ENCODE measurements at regions not wholly inside any gene's neighbourhood (a gene's known extent, or its start where the extent isn't known, plus 50 kb on each side); places are given as distances from the start of the nearest gene placed in this dataset.

DNA sequence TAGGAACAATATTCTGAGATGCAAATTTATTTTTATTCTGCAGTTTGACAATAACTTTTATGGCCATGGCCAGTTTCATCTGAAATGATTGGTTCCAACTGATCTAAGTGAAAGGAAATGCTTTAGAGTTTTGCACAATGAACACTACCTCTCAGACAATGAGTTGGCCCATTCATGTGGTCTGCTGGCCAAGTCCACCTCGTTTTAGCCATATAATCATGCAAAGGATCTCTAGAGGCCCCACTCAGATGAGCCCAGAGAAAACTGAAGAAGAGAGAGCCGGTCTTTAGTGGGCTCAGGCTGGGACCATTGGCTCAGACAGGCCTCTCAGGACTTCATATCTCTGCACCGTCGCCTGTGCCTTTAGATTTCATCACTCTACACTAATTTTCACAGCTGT is 254.7 kb downstream of the MREG start:
- Histone ChIP-seq H3K4me2 (ENCODE audit: low read depth, low read length) (no peak overlapping the region), H3K4me1 (ENCODE audit: insufficient read depth, low read length) (peaks cover 7% of the 10 kb centered on the region), H2AFZ (ENCODE audit: low read length) (no peak overlapping the region), H4K20me1 (ENCODE audit: insufficient read depth, low read length) (no peaks in the 10 kb centered on the region), H3K9ac (ENCODE audit: insufficient read depth, low read depth, low read length) (no peak overlapping the region), H3K27me3 (ENCODE audit: control insufficient read depth in 1 of 2, insufficient read depth in 2 of 2, low read length in 2 of 2) (no peaks in the 10 kb centered on the region), H3K79me2 (ENCODE audit: insufficient read depth, low read length) (no peaks in the 10 kb centered on the region), H3K4me3 (replicated peaks in 1 of 3; ENCODE audit: insufficient read depth in 1 of 3, low read depth in 2 of 3, low read length in 3 of 3) (no peak overlapping the region), H3K9me3 (ENCODE audit: low read length) (no peaks in the 10 kb centered on the region), H3K36me3 (replicated peaks in 1 of 2; ENCODE audit: control insufficient read depth in 1 of 2, insufficient read depth in 2 of 2, low read length in 2 of 2) (no peaks in the 10 kb centered on the region), H3K27ac (ENCODE audit: extremely low read length, insufficient read depth, low read length) (no peak overlapping the region)
- WGBS (ENCODE audit: low lambda C conversion rate) = 92% methylated on average over 4 of the region's 4 CpGs
- TF ChIP-seq ZNF878 (CRISPR knock-in tag; IDR thresholded peaks at IDR 0.05) (no peak), ZNF747 (CRISPR knock-in tag; IDR thresholded peaks at IDR 0.05; ENCODE audit: borderline replicate concordance) (no peak), CBFB (CRISPR knock-in tag; IDR thresholded peaks at IDR 0.05) (no peak), ZBTB20 (CRISPR knock-in tag; IDR thresholded peaks at IDR 0.05; ENCODE audit: borderline replicate concordance, low read depth) (no peak), ZNF530 (CRISPR knock-in tag; IDR thresholded peaks at IDR 0.05; ENCODE audit: low read depth) (no peak), U2AF2 (IDR thresholded peaks at IDR 0.05; ENCODE audit: low read depth, low read length) (no peak), MTF2 (CRISPR knock-in tag; IDR thresholded peaks at IDR 0.05; ENCODE audit: borderline replicate concordance) (no peak), POLR2G (IDR thresholded peaks at IDR 0.05; ENCODE audit: low read depth, low read length) (no peak), KAT2B (IDR thresholded peaks at IDR 0.05; ENCODE audit: borderline replicate concordance, low read depth, low read length) (no peak), ZNF496 (CRISPR knock-in tag; IDR thresholded peaks at IDR 0.05; ENCODE audit: insufficient replicate concordance) (no peak), ZNF432 (CRISPR knock-in tag; IDR thresholded peaks at IDR 0.05; ENCODE audit: borderline replicate concordance) (no peak), NFRKB (IDR thresholded peaks at IDR 0.05) (no peak), KLF9 (CRISPR knock-in tag; IDR thresholded peaks at IDR 0.05; ENCODE audit: low read depth) (no peak)
- TF ChIP-seq, protein P1, sequence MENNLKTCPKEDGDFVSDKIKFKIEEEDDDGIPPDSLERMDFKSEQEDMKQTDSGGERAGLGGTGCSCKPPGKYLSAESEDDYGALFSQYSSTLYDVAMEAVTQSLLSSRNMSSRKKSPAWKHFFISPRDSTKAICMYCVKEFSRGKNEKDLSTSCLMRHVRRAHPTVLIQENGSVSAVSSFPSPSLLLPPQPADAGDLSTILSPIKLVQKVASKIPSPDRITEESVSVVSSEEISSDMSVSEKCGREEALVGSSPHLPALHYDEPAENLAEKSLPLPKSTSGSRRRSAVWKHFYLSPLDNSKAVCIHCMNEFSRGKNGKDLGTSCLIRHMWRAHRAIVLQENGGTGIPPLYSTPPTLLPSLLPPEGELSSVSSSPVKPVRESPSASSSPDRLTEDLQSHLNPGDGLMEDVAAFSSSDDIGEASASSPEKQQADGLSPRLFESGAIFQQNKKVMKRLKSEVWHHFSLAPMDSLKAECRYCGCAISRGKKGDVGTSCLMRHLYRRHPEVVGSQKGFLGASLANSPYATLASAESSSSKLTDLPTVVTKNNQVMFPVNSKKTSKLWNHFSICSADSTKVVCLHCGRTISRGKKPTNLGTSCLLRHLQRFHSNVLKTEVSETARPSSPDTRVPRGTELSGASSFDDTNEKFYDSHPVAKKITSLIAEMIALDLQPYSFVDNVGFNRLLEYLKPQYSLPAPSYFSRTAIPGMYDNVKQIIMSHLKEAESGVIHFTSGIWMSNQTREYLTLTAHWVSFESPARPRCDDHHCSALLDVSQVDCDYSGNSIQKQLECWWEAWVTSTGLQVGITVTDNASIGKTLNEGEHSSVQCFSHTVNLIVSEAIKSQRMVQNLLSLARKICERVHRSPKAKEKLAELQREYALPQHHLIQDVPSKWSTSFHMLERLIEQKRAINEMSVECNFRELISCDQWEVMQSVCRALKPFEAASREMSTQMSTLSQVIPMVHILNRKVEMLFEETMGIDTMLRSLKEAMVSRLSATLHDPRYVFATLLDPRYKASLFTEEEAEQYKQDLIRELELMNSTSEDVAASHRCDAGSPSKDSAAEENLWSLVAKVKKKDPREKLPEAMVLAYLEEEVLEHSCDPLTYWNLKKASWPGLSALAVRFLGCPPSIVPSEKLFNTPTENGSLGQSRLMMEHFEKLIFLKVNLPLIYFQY (CRISPR knock-in tag; IDR thresholded peaks at IDR 0.05; ENCODE audit: borderline replicate concordance) = no peak
- TF ChIP-seq, protein P2, sequence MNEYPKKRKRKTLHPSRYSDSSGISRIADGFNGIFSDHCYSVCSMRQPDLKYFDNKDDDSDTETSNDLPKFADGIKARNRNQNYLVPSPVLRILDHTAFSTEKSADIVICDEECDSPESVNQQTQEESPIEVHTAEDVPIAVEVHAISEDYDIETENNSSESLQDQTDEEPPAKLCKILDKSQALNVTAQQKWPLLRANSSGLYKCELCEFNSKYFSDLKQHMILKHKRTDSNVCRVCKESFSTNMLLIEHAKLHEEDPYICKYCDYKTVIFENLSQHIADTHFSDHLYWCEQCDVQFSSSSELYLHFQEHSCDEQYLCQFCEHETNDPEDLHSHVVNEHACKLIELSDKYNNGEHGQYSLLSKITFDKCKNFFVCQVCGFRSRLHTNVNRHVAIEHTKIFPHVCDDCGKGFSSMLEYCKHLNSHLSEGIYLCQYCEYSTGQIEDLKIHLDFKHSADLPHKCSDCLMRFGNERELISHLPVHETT (CRISPR knock-in tag; conservative IDR thresholded peaks at IDR 0.05) = no peak
- TF ChIP-seq, protein P3, sequence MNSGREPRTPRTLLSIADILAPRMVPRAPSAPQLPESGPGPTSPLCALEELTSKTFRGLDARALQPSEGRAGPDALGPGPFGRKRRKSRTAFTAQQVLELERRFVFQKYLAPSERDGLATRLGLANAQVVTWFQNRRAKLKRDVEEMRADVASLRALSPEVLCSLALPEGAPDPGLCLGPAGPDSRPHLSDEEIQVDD (CRISPR knock-in tag; IDR thresholded peaks at IDR 0.05; ENCODE audit: borderline replicate concordance) = no peak
- no peak for ATAC-seq
- ChIA-PET CTCF (ENCODE audit: low intra/inter-chr PET ratio, low total read pairs) (no interaction called here), POLR2A (interaction anchor here (1.3 kb wide), 1 partner anchor 9 kb away, joined by 3 read pairs; no protein-coding TSS in a partner anchor)
- no peak for DNase-seq (ENCODE audit: low spot score)
- no TSS peak for BruUV-seq (replicated peaks)
- no peak for FAIRE-seq
- in situ Hi-C loops (cut with HindIII; ENCODE audit: extremely low pct_ligation_motif_present, low pct_unique_long_range_greater_than_20kb) = no loop called here
- intact Hi-C loops (cut with micrococcal nuclease; ENCODE audit: unreplicated experiment) = no loop called here

Measured in HepG2 (cell line).